HL-60/S4 (cell line): ENCODE measurements at regions not wholly inside any gene's neighbourhood (a gene's known extent, or its start where the extent isn't known, plus 50 kb on each side); places are given as distances from the start of the nearest gene placed in this dataset.

Source experiments
- in situ Hi-C: fragments of 300-500 bp; cut with MboI; formaldehyde crosslinking; loops from 2 replicates; pipeline ENCODE4 v1.14.3; 2022; ENCODE audit warnings: low sequenced_read_pairs

DNA sequence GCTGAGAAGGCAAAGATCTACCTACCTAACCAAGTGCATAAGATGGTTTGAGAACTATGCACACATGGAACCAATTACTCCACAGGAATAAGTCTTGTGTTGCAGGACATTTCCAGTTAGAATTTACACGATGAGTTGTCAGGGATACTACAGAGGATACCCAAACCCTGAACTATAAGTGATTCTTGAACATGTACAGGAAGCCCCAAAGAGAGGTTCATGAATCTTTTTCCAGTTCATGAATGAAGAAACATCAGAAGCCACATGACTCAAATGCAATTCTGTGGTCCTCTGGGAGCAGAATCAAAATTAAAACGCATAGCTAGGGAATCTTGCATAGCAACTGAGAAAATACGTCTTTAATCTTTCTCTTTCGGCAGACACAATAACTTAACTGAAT lies 114.1 kb upstream of the LMCD1 start:
- in situ Hi-C loops = no loop called here

DNA sequence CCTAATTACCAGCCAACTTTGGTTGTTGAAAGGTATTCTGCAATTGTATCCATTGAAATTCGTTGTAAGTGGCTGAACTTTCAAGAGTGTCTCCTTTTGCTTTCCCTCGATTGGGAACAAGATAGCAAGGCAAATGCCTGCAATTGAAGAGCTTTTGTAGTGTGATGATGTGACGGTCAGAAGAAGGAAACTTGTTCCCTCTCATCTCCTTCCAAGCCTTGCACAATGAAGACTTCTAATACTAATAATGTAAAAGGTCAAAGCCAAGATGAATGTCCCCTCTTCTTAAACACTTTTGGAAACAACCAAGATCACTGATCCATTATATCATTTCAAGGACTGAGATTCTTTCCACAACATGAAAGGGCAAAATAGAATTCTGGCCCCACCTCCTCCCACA lies 101.9 kb upstream of the LMCD1 start:
- in situ Hi-C loops = no loop called here

DNA sequence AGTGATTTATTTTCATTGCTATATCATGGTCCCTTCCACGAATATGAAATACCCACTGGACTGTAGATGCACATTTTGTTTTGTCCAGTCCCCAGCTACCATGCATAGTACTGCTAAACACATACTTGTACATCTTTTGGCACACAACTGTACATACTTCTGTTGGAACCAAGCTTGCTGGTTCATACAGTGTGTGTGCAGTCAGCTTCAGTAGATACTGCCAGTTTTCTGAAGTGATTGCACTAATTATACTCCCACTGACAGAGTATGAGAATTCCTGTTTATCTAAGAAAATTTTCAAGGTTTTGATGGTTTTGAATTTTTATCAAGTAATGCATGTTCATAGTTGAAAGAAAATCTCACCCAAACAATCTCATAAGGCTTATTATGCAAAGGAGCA lies 100.7 kb upstream of the LMCD1 start:
- in situ Hi-C loops = no loop called here

DNA sequence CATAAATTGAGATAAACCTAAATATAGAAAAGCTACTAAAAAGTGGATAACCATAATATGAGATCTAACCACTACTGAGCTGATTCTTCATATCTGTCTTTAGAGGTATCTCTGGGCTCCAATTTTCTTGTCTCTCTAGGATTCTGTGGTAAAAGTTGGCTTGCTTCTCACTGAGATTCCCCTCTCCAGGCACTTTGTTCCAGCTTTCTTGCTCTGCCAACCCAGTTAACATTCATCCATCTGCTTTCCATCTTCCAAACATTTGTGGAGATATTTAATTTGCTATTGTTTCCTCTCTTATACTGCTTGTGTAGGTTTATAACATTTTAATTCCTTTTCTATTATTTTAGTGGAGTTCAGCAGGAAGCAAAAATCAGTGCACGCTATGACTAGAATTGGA lies 97.6 kb upstream of the LMCD1 start:
- in situ Hi-C loops = no loop called here

DNA sequence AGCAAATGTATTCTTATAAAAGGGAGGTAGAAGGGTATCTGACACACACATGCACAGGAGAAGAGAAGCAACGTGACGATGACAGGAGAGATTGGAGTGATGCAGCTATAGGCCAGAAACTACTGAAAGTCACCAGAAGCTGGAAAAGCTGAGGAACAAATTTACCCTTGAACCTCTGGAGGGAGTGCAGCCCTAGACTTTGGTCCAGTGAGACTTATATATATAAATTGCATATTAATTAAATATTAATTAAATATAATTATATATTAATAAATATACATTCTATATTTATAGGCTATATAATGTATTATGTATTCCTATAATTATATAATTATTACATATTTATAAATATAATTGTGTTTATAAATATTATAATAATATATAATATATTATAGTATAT lies 96.5 kb upstream of the LMCD1 start:
- in situ Hi-C loops = no loop called here

DNA sequence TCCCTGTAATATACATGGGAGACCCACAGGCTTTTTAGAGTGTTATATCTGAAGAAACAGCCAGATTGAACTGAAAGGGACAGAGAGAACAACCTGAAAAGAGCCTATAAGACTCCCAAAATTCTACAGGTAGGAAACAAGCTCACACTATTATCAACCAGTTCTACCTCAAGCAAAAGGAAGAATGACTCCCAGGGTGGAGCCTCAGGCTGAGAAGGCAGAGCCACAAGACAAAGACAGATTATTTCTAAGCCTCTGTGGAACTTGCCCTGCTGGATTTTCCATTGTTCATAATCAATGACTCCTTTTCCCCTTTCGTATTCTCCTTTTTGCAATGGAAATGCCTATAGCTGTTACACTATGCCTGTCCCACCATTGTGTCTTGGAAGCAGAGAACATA lies 95.1 kb upstream of the LMCD1 start:
- in situ Hi-C loops = no loop called here

DNA sequence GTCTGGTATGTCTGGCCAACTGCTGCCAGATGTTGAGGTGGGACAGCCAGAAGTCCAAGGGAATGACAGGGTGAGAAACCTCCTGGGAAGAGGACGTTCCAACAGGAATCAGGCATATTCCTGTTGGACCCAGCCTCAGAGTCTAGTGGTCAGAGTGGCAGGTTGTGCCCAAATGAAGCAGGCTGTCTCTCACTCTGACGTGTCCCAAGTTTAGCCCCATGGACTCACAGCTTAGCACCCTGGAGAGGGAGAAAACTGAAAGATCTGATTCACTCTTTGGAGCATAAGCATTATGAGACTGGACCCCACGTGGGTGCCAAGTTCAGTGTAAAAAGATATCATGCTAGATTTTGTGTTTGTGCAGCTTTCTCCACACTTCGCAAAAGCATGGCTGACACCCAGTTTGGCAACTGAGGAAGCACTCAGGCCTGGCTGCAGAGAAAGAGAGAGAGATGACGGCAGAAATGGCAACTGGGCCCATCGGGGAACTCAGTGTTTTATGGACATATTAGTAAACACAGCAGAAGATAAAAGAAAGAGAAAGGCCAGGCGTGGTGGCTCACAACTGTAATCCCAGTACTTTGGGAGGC lies 88.2 kb upstream of the LMCD1 start:
- in situ Hi-C loops = no loop called here

DNA sequence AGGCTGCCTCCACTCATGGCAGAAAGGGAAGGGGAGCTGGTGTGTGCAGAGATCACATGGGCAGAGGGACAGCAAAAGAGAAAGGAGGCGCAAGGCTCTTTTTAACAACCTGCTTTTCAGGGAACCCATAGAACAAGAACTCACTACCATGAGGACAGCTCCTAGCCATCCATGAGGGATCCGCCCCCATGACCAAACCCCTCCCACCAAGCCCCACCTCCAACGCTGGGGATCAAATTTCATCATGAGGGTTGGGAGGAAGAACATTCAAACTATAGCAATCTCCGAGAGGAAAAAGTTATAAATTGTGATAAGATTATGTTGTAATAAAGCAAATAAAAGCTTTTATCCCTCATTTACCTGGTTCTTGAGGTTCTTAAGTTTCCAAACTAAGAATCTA lies 84.7 kb upstream of the LMCD1 start:
- in situ Hi-C loops = no loop called here

DNA sequence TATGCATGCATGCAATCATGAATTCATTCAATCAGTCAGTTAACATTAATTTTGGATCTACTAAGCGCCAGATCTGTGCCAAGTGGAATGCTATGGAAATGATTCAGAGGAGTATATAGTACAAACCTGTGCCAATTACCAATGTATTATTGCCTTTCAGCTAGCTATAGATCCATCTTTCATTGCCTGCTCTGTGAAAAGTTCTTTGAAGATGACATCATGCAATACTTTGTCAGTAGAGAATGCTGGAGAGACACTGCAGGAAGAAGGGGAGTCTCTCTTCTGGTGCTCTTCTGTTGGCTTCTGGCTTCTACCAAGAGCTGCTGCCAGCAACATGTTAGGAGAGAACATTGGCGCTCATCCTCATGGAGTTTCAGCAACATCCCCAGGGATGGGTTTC lies 81.0 kb upstream of the LMCD1 start:
- in situ Hi-C loops = no loop called here

DNA sequence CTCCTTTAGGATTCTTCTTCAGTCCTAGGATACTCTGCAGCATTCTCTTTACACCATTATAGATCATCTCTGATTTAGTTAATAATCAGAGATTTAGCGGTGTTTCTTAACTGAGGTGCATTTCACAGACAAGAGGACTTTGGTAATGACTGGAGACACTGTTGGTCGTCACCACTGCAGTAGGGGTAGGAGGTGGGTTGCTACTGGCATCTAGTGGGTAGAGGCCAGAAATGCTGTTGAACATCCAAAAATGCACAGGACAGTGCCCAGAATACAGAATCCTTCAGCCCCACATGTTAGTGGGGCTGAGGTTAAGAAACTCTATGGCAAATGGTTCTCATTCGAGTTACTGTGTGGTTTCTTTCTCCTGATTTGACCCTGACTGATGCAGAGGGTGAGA lies 80.4 kb upstream of the LMCD1 start:
- in situ Hi-C loops = no loop called here

DNA sequence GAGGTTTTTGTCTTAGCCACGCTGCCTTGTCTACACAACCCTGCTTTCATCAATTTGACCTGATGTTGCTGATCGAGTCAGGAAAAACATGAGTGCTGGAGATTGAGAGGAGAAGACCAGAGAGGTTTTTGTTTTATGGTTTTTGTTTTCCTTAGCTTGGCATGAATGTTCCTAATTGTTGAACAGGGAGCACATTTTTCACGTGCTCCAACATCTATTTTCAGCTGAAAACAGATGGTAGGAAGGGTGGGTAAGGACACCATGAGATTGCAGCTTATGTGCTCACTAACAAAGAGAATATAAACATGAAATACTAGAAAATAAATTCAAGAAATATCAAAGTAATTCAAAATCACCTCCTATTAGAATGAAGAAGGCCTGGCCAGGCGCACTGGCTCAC lies 79.9 kb upstream of the LMCD1 start:
- in situ Hi-C loops = no loop called here

DNA sequence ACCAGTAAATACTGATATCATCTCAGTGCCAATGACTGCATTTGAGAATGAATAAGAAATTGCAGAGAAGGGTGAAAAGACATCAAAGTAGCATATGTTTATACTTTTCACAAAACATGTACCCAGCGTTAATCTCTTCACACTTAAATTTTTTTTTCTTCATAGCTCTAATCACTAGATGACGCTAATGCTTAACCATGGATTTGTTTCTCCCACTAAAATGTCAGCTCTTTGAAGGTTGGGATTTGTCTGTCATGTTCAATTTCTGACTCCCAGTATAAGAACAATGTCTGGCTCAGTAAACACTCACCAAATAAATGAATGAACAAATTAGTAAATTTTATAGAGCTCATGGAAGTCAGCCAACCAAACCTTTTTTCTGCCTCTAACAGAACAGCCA lies 78.3 kb upstream of the LMCD1 start:
- in situ Hi-C loops = no loop called here

DNA sequence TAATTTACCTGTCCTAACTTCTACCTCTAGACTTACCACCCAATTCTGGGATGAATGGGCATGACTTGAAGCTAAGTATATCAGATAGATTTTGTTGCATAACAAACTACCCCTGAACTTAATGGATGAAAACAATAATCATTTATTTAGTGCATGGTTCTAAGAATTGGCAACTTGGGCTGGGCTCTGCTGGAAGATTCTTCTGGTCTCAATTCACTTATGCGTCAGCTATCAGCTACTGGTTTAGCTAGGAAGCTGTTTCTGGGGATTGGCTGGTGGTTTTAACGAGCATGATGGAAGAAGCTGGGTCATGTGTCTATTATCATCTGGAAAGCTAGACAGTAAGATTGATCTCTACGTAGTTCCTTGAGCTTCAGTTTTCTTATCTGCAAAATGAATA lies 77.3 kb upstream of the LMCD1 start:
- in situ Hi-C loops = no loop called here

DNA sequence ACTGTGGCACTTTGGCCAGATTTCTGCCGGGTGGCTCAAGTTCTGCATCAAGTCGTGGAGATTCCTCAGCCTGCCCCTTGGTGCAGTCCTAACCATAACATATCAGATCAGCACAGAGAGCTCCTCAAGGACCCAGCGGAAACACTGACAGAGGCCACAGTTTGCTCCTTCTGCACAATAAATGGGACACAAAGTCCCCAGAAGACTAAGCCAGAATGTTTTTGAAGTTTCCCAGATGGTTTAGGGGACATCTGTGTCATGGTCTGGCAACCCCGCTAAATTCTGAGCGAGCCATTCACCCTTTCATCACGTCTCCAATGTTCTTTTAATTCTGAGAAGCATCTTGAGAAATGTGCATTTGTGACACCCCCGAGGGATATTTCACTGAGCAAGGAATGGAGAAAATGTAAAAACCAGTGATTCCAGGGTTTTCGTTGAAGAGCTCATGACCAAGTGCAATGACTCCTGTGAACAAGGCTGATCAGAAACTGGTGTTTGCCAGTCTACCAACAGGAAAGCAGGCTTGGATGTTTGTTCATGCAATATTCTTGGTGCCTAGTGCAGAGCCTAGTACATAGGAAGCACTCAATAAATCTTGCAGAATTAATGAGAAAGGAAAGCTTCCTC lies 64.8 kb upstream of the LMCD1 start:
- in situ Hi-C loops = loop anchor here (25.0 kb wide), 1 partner anchor 176 kb away; no protein-coding TSS in a partner anchor

DNA sequence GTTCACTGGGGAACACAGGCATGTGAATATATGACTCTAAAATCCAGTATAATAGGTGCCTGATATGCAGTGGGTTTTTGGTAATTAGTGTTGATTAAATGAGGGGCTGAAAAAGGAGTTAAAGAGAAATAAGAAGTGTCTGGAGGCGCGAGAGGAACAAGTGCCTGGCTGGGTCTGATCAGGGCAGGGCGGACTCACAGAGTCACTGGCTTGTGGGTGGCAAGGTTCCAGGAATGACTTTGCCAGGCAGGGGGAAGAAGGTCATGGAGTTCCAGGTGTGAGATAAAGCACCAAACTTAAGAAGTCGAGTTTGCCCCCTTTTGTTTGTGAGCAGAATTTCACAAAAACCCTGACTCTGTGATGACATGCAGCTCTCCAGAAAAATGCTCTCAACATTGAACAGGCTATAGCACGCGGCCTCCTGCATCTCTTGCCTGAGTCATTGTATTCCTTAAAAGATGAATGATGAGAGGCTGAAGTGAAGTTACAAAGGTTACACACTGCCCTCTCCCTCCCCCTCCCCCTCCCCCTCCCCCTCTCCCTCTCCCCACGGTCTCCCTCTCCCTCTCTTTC lies 63.0 kb upstream of the LMCD1 start:
- in situ Hi-C loops = loop anchor here (25.0 kb wide), 1 partner anchor 174 kb away; no protein-coding TSS in a partner anchor

DNA sequence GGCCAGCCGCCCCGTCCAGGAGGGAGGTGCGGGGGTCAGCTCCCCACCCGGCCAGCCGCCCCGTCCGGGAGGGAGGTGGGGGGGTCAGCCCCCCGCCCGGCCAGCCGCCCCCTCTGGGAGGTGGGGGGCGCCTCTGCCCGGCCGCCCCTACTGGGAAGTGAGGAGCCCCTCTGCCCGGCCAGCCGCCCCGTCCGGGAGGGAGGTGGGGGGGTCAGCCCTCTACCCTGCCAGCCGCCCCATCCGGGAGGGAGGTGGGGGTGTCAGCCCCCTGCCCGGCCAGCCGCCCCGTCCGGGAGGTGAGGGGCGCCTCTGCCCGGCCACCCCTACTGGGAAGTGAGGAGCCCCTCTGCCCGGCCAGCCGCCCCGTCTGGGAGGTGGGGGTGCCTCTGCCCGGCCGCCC lies 61.5 kb upstream of the LMCD1 start:
- in situ Hi-C loops = loop anchor here (25.0 kb wide), 1 partner anchor 172 kb away; no protein-coding TSS in a partner anchor

DNA sequence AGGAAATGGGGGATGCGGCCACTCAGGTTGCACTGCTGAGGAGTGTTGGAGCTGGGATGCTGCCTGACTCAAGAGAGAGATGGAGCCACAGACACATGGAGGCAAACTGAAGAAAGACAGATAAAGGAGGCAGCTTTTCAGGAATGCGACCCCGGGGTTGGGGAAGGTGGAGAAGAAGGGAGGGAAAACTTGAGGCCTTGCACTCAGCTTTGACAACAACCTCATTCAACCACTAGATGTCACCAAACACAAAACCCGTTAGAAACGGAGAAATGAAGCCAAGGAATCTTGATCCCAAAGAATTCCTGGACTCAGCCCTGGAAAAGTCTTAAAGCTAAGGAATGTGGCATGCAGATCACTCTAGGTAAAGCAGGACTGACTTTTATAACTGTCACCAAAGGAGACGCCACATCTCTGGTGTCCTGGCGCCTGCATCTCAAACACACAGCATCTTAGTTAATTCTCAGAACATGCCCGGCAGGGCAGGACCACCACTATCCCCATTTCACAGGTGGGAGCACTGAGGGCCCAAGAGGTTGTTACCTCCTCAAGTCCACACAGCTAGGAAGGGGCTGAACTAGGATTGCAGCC lies 59.6 kb upstream of the LMCD1 start:
- in situ Hi-C loops = loop anchor here (25.0 kb wide), 1 partner anchor 170 kb away; no protein-coding TSS in a partner anchor

DNA sequence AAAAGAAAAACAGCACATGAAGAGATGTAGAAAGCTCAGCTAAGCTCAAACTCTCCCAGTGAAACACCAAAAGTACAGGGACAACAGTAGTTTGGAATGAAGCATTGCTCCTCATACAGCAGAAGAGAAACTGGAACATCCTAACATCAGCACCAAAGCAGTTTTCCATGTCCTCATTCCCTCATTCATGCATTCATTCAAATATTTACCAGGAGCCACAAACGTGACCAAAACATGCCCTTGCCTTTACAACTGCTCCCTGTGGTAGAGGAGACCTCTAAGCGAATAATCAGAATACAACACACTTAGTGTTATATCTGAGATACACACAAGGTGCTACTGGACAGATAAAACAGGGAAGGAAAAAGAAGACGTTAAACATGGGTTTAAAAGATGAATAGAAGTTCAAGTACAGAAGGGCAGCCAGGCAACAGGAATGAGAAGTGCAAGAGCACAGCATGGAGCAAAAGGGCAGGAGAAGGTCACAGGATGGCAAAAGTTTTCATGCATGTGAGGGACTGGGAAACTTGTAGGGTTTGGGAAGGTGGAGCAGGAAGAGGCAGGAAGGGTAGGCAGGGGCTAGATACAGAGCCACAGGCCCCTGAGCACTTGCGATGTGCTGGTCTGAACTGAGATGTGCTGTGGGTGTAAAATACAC lies 58.5 kb upstream of the LMCD1 start:
- in situ Hi-C loops = loop anchor here (25.0 kb wide), 1 partner anchor 169 kb away; no protein-coding TSS in a partner anchor

DNA sequence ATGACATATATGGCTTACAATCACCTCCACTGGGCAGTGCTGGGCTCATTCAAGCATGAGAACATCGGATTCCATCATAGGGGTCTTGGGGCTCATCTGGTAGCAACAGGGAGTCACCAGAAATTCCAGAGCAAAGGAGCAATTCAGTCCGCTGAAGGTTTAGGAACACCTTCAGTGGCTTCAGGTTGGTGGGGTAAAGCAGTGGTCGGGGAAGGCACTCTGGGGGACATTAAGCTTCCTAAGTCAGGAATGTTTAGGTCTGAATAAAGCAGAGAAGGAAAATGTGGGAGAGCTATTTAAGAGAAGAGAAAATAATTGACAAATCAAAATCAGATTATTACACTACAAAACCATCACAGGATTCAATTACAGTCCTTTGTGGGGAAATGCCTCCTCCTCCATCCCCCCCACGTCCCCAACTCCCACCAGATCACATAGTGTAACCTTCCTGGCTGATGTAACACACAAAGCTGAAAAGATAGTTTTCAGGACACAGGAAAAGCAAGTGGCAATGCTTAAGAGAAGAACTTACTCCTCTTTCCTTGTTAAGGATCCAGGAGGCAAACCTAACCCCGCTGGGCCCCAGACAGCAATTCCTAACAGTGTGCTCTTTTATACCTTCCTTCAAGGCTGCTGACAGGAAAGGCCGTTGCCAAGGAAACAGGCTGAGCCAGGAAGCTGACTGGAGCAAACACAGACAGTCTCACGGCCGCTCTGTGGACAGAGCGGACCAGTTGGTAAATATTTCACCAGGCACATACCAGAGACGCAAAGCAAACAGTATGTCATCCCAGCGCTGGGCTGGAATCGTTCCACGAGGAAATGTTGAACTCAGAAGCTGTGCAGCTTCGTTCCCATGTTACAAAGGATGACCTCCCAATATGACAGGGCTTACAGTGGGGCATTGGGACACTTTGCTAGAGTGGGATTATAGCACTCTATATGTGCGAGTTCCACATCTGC lies 57.5 kb upstream of the LMCD1 start:
- in situ Hi-C loops = loop anchor here (25.0 kb wide), 1 partner anchor 168 kb away; no protein-coding TSS in a partner anchor

DNA sequence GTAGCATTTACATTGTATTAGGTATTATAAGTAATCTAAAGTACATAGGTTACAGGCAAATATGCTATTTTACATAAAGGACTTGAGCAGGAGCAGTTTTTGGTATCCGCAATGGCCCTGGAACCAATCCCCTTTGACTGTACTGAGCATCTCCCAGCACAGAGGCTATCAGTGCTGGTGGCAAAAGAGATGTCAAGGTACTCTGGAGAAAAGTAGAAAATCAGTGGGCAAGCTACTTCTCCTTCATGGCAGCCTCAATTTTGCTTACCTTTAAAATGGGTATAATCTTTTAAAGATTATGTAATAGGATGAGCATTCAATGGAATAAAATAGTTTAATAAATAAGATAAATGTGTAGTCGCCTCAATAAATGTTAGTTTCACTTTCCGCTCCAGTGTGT lies 56.7 kb upstream of the LMCD1 start:
- in situ Hi-C loops = loop anchor here (25.0 kb wide), 1 partner anchor 167 kb away; no protein-coding TSS in a partner anchor
